OCI-LY1 (cell line): ENCODE measurements at regions not wholly inside any gene's neighbourhood (a gene's known extent, or its start where the extent isn't known, plus 50 kb on each side); places are given as distances from the start of the nearest gene placed in this dataset.

ENCODE experiments used
- H2AFZ ChIP-seq: fragments of 200-600 bp; sonication (generic), shearing (Covaris generic); 2 replicates; pipeline ENCODE4 v1.6.0; 2014; ENCODE audit warnings: antibody characterized with exemption, mild to moderate bottlenecking, low read length
- H3F3A ChIP-seq: fragments of 200-600 bp; sonication (generic), shearing (Covaris generic); 2 replicates; pipeline ENCODE4 v1.6.0; 2014; ENCODE audit warnings: mild to moderate bottlenecking, antibody characterized with exemption, low read length, moderate library complexity; ENCODE audit not compliant: insufficient read depth
- H3K27ac ChIP-seq: fragments of 200-600 bp; sonication (generic); 2 replicates; pipeline ENCODE4 v1.5.1; 2014; ENCODE audit warnings: low read length, mixed run types, mild to moderate bottlenecking, low read depth; ENCODE audit not compliant: poor library complexity, severe bottlenecking
- H3K27me3 ChIP-seq: fragments of 200-600 bp; sonication (generic); 2 replicates; pipeline ENCODE4 v1.6.0; 2014; ENCODE audit warnings: antibody characterized with exemption, mild to moderate bottlenecking, low read length, moderate library complexity; ENCODE audit not compliant: insufficient read depth
- H3K36me3 ChIP-seq: fragments of 200-600 bp; sonication (generic); 2 replicates; pipeline ENCODE4 v1.6.1; 2014; ENCODE audit warnings: mild to moderate bottlenecking, antibody characterized with exemption, low read length, moderate library complexity, mixed read lengths; ENCODE audit not compliant: insufficient read depth
- H3K4me1 ChIP-seq: fragments of 200-600 bp; sonication (generic); 2 replicates; pipeline ENCODE4 v1.5.1; 2014; ENCODE audit warnings: mild to moderate bottlenecking, low read length, moderate library complexity; ENCODE audit not compliant: insufficient read depth, severe bottlenecking
- H3K4me2 ChIP-seq: fragments of 200-600 bp; sonication (generic), shearing (Covaris generic); 2 replicates; pipeline ENCODE4 v1.6.1; 2014; ENCODE audit warnings: low read length
- H3K4me3 ChIP-seq: fragments of 200-600 bp; sonication (generic); 2 replicates; pipeline ENCODE4 v1.5.1; 2014; ENCODE audit warnings: low read length, low read depth, mild to moderate bottlenecking, mixed read lengths; ENCODE audit not compliant: poor library complexity, severe bottlenecking
- H3K79me2 ChIP-seq: fragments of 200-600 bp; shearing (Covaris generic); 2 replicates; pipeline ENCODE4 v1.6.1; 2016; ENCODE audit warnings: mixed run types, low read length, mixed read lengths; ENCODE audit not compliant: insufficient read depth
- H3K9ac ChIP-seq: fragments of 200-600 bp; sonication (generic), shearing (Covaris generic); 2 replicates; pipeline ENCODE4 v1.6.1; 2014; ENCODE audit warnings: mild to moderate bottlenecking, low read length, mixed read lengths
- H3K9me2 ChIP-seq: fragments of 200-600 bp; sonication (generic), shearing (Covaris generic); 2 replicates; pipeline ENCODE4 v1.6.1; 2014; ENCODE audit warnings: low read depth, mild to moderate bottlenecking, low read length, mixed read lengths
- H3K9me3 ChIP-seq: fragments of 200-600 bp; shearing (Covaris generic); 2 replicates; pipeline ENCODE4 v1.6.1; 2014; ENCODE audit warnings: low read length, mixed read lengths
- H4K20me1 ChIP-seq: fragments of 200-600 bp; sonication (generic), shearing (Covaris generic); 2 replicates; pipeline ENCODE4 v1.6.0; 2016; ENCODE audit warnings: mild to moderate bottlenecking, low read length; ENCODE audit not compliant: insufficient read depth
- CTCF ChIP-seq: fragments of 200-600 bp; sonication (generic), shearing (Covaris generic); IDR thresholded peaks from 2 replicates; pipeline ENCODE4 v1.5.1; 2017; ENCODE audit warnings: mild to moderate bottlenecking, antibody characterized with exemption, low read length, moderate library complexity, mixed read lengths
- EZH2 ChIP-seq: fragments of 200-600 bp; sonication (generic), shearing (Covaris generic); IDR thresholded peaks from 2 replicates; pipeline ENCODE4 v1.8.0; 2017; ENCODE audit warnings: borderline replicate concordance, mixed run types, mild to moderate bottlenecking, antibody characterized with exemption, low read length, moderate library complexity, mixed read lengths

DNA sequence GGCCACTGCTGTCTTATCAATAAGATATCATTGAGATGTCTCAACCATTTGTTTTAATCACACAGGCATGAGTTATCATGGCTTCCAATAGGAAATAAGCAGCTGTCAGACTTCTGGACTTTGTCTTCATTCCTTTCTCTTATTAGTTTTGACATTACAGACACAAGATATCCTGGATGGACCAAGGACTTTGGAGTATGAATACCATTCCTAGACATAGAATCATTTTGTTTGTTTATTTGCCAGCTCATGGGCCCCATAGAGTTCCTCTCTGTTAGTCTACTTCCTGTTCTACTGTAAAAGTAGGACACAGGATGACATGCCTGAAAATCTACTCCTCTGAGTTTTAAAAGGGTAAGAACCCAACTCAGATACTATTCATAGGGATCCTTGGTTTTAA lies 77.7 kb upstream of the KCNJ16 start:
- Histone ChIP-seq H3K4me3 (no peak overlapping the region), H4K20me1 (no peaks in the 10 kb centered on the region), H3K27me3 (no peaks in the 10 kb centered on the region), H3K79me2 (no peaks in the 10 kb centered on the region), H3K4me2 (no peak overlapping the region), H3K9me3 (no peaks in the 10 kb centered on the region), H3K27ac (no peak overlapping the region), H3K9me2 (no peaks in the 10 kb centered on the region), H3K4me1 (no peaks in the 10 kb centered on the region), H3K9ac (no peak overlapping the region), H2AFZ (no peak overlapping the region), H3K36me3 (no peaks in the 10 kb centered on the region), H3F3A (no peaks in the 10 kb centered on the region)
- no peak for TF ChIP-seq CTCF
- TF ChIP-seq EZH2 = no peak

- Histone ChIP-seq H3K9ac (no peak overlapping the region), H3K4me3 (no peak overlapping the region), H3F3A (no peaks in the 10 kb centered on the region), H3K4me1 (no peaks in the 10 kb centered on the region), H4K20me1 (no peaks in the 10 kb centered on the region), H3K79me2 (no peaks in the 10 kb centered on the region), H3K9me2 (no peaks in the 10 kb centered on the region), H3K4me2 (no peak overlapping the region), H3K36me3 (no peaks in the 10 kb centered on the region), H2AFZ (no peak overlapping the region), H3K27me3 (no peaks in the 10 kb centered on the region), H3K9me3 (no peaks in the 10 kb centered on the region), H3K27ac (no peak overlapping the region)
- TF ChIP-seq CTCF (no peak), EZH2 (no peak)
Observed at GRCh38 chr17:69999253-69999652, 75.8 kb upstream of the KCNJ16 start.

DNA sequence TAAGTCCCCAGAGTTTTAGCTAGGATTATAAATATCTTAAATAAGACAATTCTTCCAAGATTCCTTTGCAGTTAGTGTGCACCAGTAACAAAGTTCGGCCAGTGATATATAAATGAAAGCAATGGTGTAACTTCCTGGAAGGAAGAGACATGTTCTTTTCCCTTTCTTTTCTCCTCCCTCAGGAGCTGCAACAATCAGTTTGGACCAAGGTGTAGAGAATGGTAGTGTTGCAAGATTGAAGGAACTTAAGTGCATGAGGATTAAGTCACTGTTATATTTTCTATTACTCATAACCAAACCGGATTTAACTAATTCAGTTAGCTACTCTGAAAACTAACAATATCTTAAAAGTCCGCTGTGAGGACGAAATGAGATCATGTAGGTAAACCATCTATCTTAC lies 68.9 kb upstream of the KCNJ16 start:
- H3K27me3 ChIP-seq = no peaks in the 10 kb centered on the region
- TF ChIP-seq EZH2 = no peak
- no peak for TF ChIP-seq CTCF
- no peak overlapping the region for H3K9ac ChIP-seq
- no peaks in the 10 kb centered on the region for H3K79me2 ChIP-seq
- no peaks in the 10 kb centered on the region for H3K9me2 ChIP-seq
- no peaks in the 10 kb centered on the region for H4K20me1 ChIP-seq
- no peak overlapping the region for H3K4me2 ChIP-seq
- H3K4me3 ChIP-seq = no peak overlapping the region
- H3K27ac ChIP-seq = no peak overlapping the region
- no peak overlapping the region for H2AFZ ChIP-seq
- no peaks in the 10 kb centered on the region for H3F3A ChIP-seq
- no peaks in the 10 kb centered on the region for H3K9me3 ChIP-seq
- no peaks in the 10 kb centered on the region for H3K4me1 ChIP-seq
- no peaks in the 10 kb centered on the region for H3K36me3 ChIP-seq
